ENCODE measurements at regions not wholly inside any gene's neighbourhood (a gene's known extent, or its start where the extent isn't known, plus 50 kb on each side); places are given as distances from the start of the nearest gene placed in this dataset.

- H3K4me1 ChIP-seq: peaks cover 0 to 6% (median 0%) of the 10 kb centered on the region in 9 donors
- intact Hi-C loops (cut with DNase I): no loop called here
- TF ChIP-seq CTCF (IDR thresholded peaks at IDR 0.05): no peak
- no peaks in the 10 kb centered on the region for H3K9me3 ChIP-seq
- 68 to 73% methylated on average over 2 of the region's 2 CpGs for WGBS, 2 donors
- H3K27ac ChIP-seq: no peak overlapping the region
- H3K27me3 ChIP-seq: no peaks in the 10 kb centered on the region
- no peak overlapping the region for H3K4me3 ChIP-seq
- ATAC-seq: no peak
- no peaks in the 10 kb centered on the region for H3K36me3 ChIP-seq
- DNase-seq: no peak
Measured at GRCh38 chr4:92104506-92104905, 199.3 kb upstream of the GRID2 start.

GRCh38 chr4:92106816-92107215, 196.9 kb upstream of the GRID2 start:
- no peak overlapping the region for H3K27ac ChIP-seq
- no peaks in the 10 kb centered on the region for H3K9me3 ChIP-seq
- H3K4me3 ChIP-seq: no peak overlapping the region
- intact Hi-C loops (cut with DNase I): no loop called here
- 76 to 88% methylated on average over 2 of the region's 2 CpGs for WGBS, 2 donors
- peaks cover 0 to 6% (median 0%) of the 10 kb centered on the region in 9 donors for H3K4me1 ChIP-seq
- ATAC-seq (no peak), DNase-seq (no peak)
- no peaks in the 10 kb centered on the region for H3K27me3 ChIP-seq
- no peak for TF ChIP-seq CTCF (IDR thresholded peaks at IDR 0.05)
- no peaks in the 10 kb centered on the region for H3K36me3 ChIP-seq

DNA sequence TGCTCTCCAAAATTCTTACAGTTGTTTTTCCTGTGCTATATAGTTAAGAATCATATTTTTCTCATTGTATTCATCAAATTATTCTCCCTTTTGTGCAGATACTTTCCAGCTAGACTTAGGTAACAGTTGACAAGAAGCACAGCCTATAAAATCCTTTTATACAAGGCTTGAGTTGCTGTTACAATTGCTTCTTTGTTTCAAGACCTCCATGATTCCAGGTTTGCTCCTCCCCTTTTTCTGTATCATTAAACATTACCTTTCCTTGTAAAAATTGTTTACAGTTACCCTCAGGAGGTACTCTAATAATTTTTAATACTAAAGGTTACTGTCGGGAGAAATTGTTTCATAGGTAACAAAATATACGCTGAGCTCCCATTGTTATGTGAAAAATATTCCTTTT, 192.3 kb upstream of the GRID2 start:
- no peak for ATAC-seq
- no peak for TF ChIP-seq CTCF (IDR thresholded peaks at IDR 0.05)
- no peaks in the 10 kb centered on the region for H3K36me3 ChIP-seq
- no peaks in the 10 kb centered on the region for H3K9me3 ChIP-seq
- 94 to 98% methylated on average over 2 of the region's 2 CpGs for WGBS, 2 donors
- H3K4me3 ChIP-seq: no peak overlapping the region
- no peaks in the 10 kb centered on the region for H3K27me3 ChIP-seq
- no peak for DNase-seq
- no peak overlapping the region for H3K27ac ChIP-seq
- intact Hi-C loops (cut with DNase I): no loop called here
- no peaks in the 10 kb centered on the region for H3K4me1 ChIP-seq

GRCh38 chr4:92112805-92113204, 191.0 kb upstream of the GRID2 start:
- intact Hi-C loops (cut with DNase I): no loop called here
- TF ChIP-seq CTCF (IDR thresholded peaks at IDR 0.05): no peak
- Histone ChIP-seq H3K36me3 (no peaks in the 10 kb centered on the region), H3K27me3 (no peaks in the 10 kb centered on the region), H3K4me3 (no peak overlapping the region), H3K9me3 (peaks cover 0 to 6% (median 0%) of the 10 kb centered on the region in 11 donors), H3K4me1 (no peaks in the 10 kb centered on the region), H3K27ac (no peak overlapping the region)
- WGBS, 2 donors: 88 to 92% methylated on average over 2 of the region's 2 CpGs
- ATAC-seq: no peak
- DNase-seq: no peak
